HT-29 (cell line): ENCODE measurements at regions not wholly inside any gene's neighbourhood (a gene's known extent, or its start where the extent isn't known, plus 50 kb on each side); places are given as distances from the start of the nearest gene placed in this dataset.

ENCODE experiments used
- DNase-seq: peaks from one replicate; pipeline ENCODE4 v3.0.0-alpha.2; 2015; ENCODE audit warnings: low spot score

- DNase-seq: no peak
Observed at GRCh38 chr5:86008704-86009103, 609.0 kb upstream of the COX7C start.

GRCh38 chr5:86011937-86012336 is 605.8 kb upstream of the COX7C start:
- DNase-seq: no peak

- DNase-seq: no peak
Observed at GRCh38 chr5:86029308-86029707, 588.4 kb upstream of the COX7C start.

- DNase-seq: peak; percentile 12
Observed at GRCh38 chr5:86030753-86031152, 587.0 kb upstream of the COX7C start.

GRCh38 chr5:86038566-86038965 is 579.2 kb upstream of the COX7C start:
- no peak for DNase-seq

GRCh38 chr5:86039351-86039750 is 578.4 kb upstream of the COX7C start:
- DNase-seq: no peak

GRCh38 chr5:86070719-86071118 is 547.0 kb upstream of the COX7C start:
- no peak for DNase-seq

- DNase-seq: no peak
Observed at GRCh38 chr5:86074297-86074696, 543.4 kb upstream of the COX7C start.

GRCh38 chr5:86075139-86075538 is 542.6 kb upstream of the COX7C start:
- DNase-seq: no peak

GRCh38 chr5:86095092-86095491 is 522.6 kb upstream of the COX7C start:
- no peak for DNase-seq

GRCh38 chr5:86101966-86102365 is 515.8 kb upstream of the COX7C start:
- DNase-seq: no peak

- no peak for DNase-seq
Observed at GRCh38 chr5:86108825-86109224, 508.9 kb upstream of the COX7C start.

GRCh38 chr5:86112249-86112648 is 505.5 kb upstream of the COX7C start:
- no peak for DNase-seq

GRCh38 chr5:86115164-86115563 is 502.6 kb upstream of the COX7C start:
- DNase-seq: no peak

- peak; percentile 37 for DNase-seq
Observed at GRCh38 chr5:86118542-86118941, 499.2 kb upstream of the COX7C start.

- no peak for DNase-seq
Observed at GRCh38 chr5:86124333-86124732, 493.4 kb upstream of the COX7C start.

- no peak for DNase-seq
Observed at GRCh38 chr5:86125731-86126601, 491.8 kb upstream of the COX7C start.

- DNase-seq: no peak
Observed at GRCh38 chr5:86127696-86128095, 490.0 kb upstream of the COX7C start.

- DNase-seq: no peak
Observed at GRCh38 chr5:86129009-86129408, 488.7 kb upstream of the COX7C start.

- DNase-seq: no peak
Observed at GRCh38 chr5:86137297-86137696, 480.4 kb upstream of the COX7C start.

- no peak for DNase-seq
Observed at GRCh38 chr5:86143837-86144236, 473.9 kb upstream of the COX7C start.

- DNase-seq: no peak
Observed at GRCh38 chr5:86152988-86153560, 464.7 kb upstream of the COX7C start.

- no peak for DNase-seq
Observed at GRCh38 chr5:86155796-86156195, 461.9 kb upstream of the COX7C start.
